GM12872 (cell line): ENCODE measurements at regions not wholly inside any gene's neighbourhood (a gene's known extent, or its start where the extent isn't known, plus 50 kb on each side); places are given as distances from the start of the nearest gene placed in this dataset.

Experiments
- CTCF ChIP-seq: IDR thresholded peaks from 3 replicates; pipeline ENCODE4 v1.5.1; 2011; ENCODE audit warnings: low read depth, mild to moderate bottlenecking, low read length, moderate library complexity; ENCODE audit not compliant: insufficient read depth

- no peak for TF ChIP-seq CTCF
These were observed 274.7 kb downstream of the SUCLA2 start for GRCh38 chr13:47726394-47726793.

GRCh38 chr13:47723898-47724297 lies 277.2 kb downstream of the SUCLA2 start:
- no peak for TF ChIP-seq CTCF

- no peak for TF ChIP-seq CTCF
These were observed 281.9 kb downstream of the SUCLA2 start for GRCh38 chr13:47719164-47719563.

- TF ChIP-seq CTCF: no peak
These were observed 282.5 kb downstream of the SUCLA2 start for GRCh38 chr13:47718556-47718955.

GRCh38 chr13:47708386-47708785 lies 292.7 kb downstream of the SUCLA2 start:
- no peak for TF ChIP-seq CTCF

- TF ChIP-seq CTCF: no peak
These were observed 293.7 kb downstream of the SUCLA2 start for GRCh38 chr13:47707414-47707813.

GRCh38 chr13:47705185-47705584 lies 295.9 kb downstream of the SUCLA2 start:
- no peak for TF ChIP-seq CTCF

- no peak for TF ChIP-seq CTCF
These were observed 304.4 kb downstream of the SUCLA2 start for GRCh38 chr13:47696674-47697073.
